ENCODE measurements at regions not wholly inside any gene's neighbourhood (a gene's known extent, or its start where the extent isn't known, plus 50 kb on each side); places are given as distances from the start of the nearest gene placed in this dataset.

DNA sequence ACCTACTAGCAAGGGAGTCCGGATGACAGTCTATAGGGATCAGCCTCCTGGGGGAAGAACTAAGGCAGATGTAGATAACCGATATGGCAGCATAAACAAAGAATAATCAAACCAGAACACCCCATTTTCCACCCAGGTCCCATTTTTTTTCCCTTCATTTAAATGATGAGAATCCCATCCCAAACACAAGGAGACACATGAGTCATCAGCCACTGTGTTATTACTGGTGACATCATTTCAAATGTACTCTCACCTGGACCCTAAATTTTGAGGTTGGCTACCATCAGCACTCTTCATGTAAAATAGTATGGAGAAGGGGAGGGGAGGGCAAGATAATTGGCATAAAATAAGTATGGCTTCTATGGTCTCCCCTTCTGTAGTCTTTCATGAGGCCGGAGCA lies 108.9 kb upstream of the GUCA2B start:
- no peak overlapping the region for H3K4me3 ChIP-seq (ENCODE audit: control insufficient read depth, low read depth, low read length)
- DNase-seq (ENCODE audit: low read depth), result no peak

DNA sequence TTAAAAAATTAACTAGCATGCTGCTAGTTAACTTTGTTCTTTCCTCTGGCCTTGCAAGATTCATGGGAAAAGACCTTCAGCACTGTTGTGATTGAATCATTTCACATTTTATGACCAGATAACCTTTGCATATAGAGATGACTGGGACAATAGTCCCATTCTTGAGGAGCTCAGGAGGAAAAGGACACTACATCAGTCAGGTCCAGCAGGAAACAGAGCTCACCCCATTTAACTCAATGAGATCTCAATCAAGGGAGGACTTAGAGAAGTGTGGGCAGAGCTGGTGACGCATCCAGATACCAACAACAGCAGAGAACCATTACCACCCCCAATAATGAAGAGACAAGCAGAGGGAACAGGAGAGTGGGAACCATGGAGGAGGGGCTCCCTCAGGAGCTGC lies 109.4 kb upstream of the GUCA2B start:
- no peak overlapping the region for H3K4me3 ChIP-seq (ENCODE audit: control insufficient read depth, low read depth, low read length)
- no peak for DNase-seq (ENCODE audit: low read depth)
- TF ChIP-seq, protein P1, sequence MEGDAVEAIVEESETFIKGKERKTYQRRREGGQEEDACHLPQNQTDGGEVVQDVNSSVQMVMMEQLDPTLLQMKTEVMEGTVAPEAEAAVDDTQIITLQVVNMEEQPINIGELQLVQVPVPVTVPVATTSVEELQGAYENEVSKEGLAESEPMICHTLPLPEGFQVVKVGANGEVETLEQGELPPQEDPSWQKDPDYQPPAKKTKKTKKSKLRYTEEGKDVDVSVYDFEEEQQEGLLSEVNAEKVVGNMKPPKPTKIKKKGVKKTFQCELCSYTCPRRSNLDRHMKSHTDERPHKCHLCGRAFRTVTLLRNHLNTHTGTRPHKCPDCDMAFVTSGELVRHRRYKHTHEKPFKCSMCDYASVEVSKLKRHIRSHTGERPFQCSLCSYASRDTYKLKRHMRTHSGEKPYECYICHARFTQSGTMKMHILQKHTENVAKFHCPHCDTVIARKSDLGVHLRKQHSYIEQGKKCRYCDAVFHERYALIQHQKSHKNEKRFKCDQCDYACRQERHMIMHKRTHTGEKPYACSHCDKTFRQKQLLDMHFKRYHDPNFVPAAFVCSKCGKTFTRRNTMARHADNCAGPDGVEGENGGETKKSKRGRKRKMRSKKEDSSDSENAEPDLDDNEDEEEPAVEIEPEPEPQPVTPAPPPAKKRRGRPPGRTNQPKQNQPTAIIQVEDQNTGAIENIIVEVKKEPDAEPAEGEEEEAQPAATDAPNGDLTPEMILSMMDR (IDR thresholded peaks at IDR 0.05; ENCODE audit: control insufficient read depth, insufficient read depth, low read depth, low read length, missing control alignments), result no peak

More for the DNA sequence above, 108.9 kb upstream of the GUCA2B start:
- TF ChIP-seq, protein P1 (IDR thresholded peaks at IDR 0.05; ENCODE audit: control insufficient read depth, insufficient read depth, low read depth, low read length, missing control alignments), result no peak

DNA sequence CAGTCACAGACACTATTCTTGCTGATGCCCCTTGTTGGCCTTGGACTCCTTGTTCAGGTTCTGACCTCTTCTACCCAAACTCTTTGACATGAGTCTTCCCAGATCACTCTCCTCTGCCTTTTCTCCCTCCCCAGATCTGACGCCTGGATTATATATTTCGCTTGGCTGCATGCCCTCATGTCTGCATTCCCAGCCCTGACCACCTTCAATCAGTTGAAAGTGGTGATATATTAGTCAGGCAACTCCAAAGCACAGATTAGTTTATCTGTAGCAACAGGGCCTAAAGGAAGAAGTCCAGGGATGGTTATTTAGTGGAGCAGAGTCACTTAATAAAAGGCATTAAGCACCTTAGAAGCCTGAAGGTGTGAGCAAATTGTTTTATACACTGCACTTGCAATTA lies 110.0 kb upstream of the GUCA2B start:
- H3K4me3 ChIP-seq (ENCODE audit: control insufficient read depth, low read depth, low read length), result no peak overlapping the region
- TF ChIP-seq, protein P1 (IDR thresholded peaks at IDR 0.05; ENCODE audit: control insufficient read depth, insufficient read depth, low read depth, low read length, missing control alignments), result no peak
- no peak for DNase-seq (ENCODE audit: low read depth)

DNA sequence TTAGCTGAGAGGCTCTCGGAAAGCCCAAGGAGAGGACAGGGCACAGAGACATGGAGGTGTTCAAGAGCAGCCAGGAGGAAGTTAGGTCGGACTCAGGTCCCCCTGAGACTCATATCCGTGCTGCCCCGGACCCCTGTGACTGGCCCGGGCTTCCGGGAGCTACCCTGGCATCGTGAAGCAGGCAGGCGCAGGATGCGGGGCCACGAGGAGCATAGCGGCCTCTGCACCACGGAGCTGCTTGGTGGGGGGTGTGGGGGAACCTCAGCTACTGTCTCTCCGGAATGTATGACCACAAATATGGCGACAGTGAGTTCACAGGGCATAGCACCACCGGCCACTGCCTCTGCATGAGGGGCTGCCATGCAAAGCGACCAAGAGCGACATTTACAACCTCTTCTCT lies 112.2 kb upstream of the GUCA2B start:
- H3K4me3 ChIP-seq (ENCODE audit: control insufficient read depth, low read depth, low read length), result no peak overlapping the region
- TF ChIP-seq, protein P1 (IDR thresholded peaks at IDR 0.05; ENCODE audit: control insufficient read depth, insufficient read depth, low read depth, low read length, missing control alignments), result no peak
- no peak for DNase-seq (ENCODE audit: low read depth)

DNA sequence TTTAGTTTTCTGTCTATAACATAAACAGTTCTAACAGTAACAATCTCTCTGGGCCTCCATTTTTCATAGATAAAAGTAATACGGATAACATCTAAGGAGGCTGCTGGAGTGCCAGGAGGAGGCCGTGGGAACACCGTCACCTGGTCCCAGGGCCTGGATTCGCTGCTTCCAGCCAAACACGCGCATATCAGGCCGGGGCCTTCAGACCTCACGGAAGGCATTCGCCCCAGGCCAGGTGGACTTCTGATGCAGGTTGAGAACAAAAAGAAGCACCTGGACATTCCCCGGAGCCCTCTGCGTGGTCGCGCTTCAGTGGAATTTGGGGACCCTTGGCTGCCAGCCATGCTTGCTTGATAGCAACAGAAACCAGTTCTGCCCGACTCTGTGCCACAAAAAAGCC lies 113.1 kb upstream of the GUCA2B start:
- TF ChIP-seq, protein P1 (IDR thresholded peaks at IDR 0.05; ENCODE audit: control insufficient read depth, insufficient read depth, low read depth, low read length, missing control alignments), result no peak
- no peak for DNase-seq (ENCODE audit: low read depth)
- H3K4me3 ChIP-seq (ENCODE audit: control insufficient read depth, low read depth, low read length), result no peak overlapping the region

DNA sequence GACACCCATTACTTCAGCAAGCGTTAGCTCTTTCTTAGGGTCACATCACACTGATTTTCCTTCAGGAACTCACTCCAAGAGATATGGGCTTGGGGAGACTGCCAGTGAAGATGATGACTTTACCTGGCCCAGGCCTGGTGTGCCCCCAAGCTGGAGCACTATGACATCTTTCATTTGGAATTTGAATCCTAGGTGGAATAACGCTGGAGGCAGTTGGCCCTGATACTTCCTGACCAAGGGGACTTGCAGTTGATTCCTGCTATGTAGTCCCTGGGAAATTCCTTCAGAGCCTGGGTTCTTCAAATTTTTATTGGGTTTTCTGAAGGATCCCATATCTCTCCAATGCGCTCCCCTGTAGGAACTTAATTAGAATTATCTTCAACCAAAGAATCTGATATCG lies 114.9 kb upstream of the GUCA2B start:
- no peak for DNase-seq (ENCODE audit: low read depth)
- TF ChIP-seq, protein P1 (IDR thresholded peaks at IDR 0.05; ENCODE audit: control insufficient read depth, insufficient read depth, low read depth, low read length, missing control alignments), result no peak
- H3K4me3 ChIP-seq (ENCODE audit: control insufficient read depth, low read depth, low read length), result no peak overlapping the region

DNA sequence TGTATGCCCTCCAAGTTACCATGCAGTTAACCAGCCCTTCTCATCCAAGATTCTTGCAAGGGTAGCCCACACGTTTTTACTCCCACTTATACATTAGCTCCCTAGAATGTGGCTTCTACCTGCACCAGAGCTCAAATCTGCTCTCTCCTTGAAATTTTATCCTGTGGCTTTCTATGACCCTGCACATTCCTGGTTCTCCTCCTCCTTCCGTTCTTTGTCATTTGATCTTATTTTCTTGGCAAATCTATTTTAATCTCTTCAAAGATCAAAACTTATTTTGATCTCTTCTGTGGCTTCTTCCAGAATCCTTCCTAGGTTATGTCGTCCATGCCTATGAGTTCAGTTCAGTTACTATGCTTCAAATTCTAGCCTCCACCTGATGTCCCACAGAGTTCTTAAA lies 115.6 kb upstream of the GUCA2B start:
- TF ChIP-seq, protein P1 (IDR thresholded peaks at IDR 0.05; ENCODE audit: control insufficient read depth, insufficient read depth, low read depth, low read length, missing control alignments), result no peak
- no peak overlapping the region for H3K4me3 ChIP-seq (ENCODE audit: control insufficient read depth, low read depth, low read length)

More for the DNA sequence above, 115.6 kb upstream of the GUCA2B start:
- no peak for DNase-seq (ENCODE audit: low read depth)
